HL-60 (cell line): ENCODE measurements at regions not wholly inside any gene's neighbourhood (a gene's known extent, or its start where the extent isn't known, plus 50 kb on each side); places are given as distances from the start of the nearest gene placed in this dataset.

Experiments used
- DNase-seq, 2 experiments: peaks; one replicate each; pipeline ENCODE4 v3.0.0-alpha.2; 2010 to 2020; ENCODE audit warnings: low read depth in 1 of 2, low spot score in 1 of 2
- H3K27ac ChIP-seq: fragments of 250-450 bp; sonication (Bioruptor Pico); replicated peaks from 2 replicates; pipeline ENCODE4 v1.5.1; 2020; ENCODE audit warnings: mild to moderate bottlenecking, moderate library complexity
- H3K27me3 ChIP-seq: fragments of 250-450 bp; sonication (Bioruptor Pico); 2 replicates; pipeline ENCODE4 v1.5.1; 2021; ENCODE audit warnings: mild to moderate bottlenecking, moderate library complexity; ENCODE audit not compliant: insufficient read depth, poor library complexity, severe bottlenecking
- H3K4me3 ChIP-seq: replicated peaks from 2 replicates; pipeline ENCODE4 v1.5.1; 2011; ENCODE audit warnings: mild to moderate bottlenecking, control low read depth, low read length; ENCODE audit not compliant: insufficient read depth
- GABPA ChIP-seq: IDR thresholded peaks from 2 replicates; pipeline ENCODE4 v1.6.1; 2012; ENCODE audit warnings: low read depth
- POLR2AphosphoS5 ChIP-seq: IDR thresholded peaks from 2 replicates; pipeline ENCODE4 v1.6.1; 2012; ENCODE audit warnings: low read depth
- SPI1 ChIP-seq: IDR thresholded peaks from 2 replicates; pipeline ENCODE4 v1.6.1; 2012; ENCODE audit warnings: low read depth, mild to moderate bottlenecking, borderline replicate concordance
- TF ChIP-seq, protein P1 (sequence below): IDR thresholded peaks from one replicate; pipeline ENCODE4 v1.5.1; 2011; ENCODE audit warnings: low read length, control low read depth, inconsistent platforms; ENCODE audit not compliant: insufficient read depth
- TF ChIP-seq, protein P2 (sequence below): IDR thresholded peaks from 2 replicates; pipeline ENCODE4 v1.6.1; 2012; ENCODE audit warnings: low read depth; ENCODE audit not compliant: insufficient replicate concordance

GRCh38 chrX:140391313-140391712, 113.6 kb downstream of the SOX3 start:
- TF ChIP-seq, protein P1, sequence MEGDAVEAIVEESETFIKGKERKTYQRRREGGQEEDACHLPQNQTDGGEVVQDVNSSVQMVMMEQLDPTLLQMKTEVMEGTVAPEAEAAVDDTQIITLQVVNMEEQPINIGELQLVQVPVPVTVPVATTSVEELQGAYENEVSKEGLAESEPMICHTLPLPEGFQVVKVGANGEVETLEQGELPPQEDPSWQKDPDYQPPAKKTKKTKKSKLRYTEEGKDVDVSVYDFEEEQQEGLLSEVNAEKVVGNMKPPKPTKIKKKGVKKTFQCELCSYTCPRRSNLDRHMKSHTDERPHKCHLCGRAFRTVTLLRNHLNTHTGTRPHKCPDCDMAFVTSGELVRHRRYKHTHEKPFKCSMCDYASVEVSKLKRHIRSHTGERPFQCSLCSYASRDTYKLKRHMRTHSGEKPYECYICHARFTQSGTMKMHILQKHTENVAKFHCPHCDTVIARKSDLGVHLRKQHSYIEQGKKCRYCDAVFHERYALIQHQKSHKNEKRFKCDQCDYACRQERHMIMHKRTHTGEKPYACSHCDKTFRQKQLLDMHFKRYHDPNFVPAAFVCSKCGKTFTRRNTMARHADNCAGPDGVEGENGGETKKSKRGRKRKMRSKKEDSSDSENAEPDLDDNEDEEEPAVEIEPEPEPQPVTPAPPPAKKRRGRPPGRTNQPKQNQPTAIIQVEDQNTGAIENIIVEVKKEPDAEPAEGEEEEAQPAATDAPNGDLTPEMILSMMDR: no peak
- TF ChIP-seq SPI1 (no peak), POLR2AphosphoS5 (no peak), GABPA (no peak)
- TF ChIP-seq, protein P2, sequence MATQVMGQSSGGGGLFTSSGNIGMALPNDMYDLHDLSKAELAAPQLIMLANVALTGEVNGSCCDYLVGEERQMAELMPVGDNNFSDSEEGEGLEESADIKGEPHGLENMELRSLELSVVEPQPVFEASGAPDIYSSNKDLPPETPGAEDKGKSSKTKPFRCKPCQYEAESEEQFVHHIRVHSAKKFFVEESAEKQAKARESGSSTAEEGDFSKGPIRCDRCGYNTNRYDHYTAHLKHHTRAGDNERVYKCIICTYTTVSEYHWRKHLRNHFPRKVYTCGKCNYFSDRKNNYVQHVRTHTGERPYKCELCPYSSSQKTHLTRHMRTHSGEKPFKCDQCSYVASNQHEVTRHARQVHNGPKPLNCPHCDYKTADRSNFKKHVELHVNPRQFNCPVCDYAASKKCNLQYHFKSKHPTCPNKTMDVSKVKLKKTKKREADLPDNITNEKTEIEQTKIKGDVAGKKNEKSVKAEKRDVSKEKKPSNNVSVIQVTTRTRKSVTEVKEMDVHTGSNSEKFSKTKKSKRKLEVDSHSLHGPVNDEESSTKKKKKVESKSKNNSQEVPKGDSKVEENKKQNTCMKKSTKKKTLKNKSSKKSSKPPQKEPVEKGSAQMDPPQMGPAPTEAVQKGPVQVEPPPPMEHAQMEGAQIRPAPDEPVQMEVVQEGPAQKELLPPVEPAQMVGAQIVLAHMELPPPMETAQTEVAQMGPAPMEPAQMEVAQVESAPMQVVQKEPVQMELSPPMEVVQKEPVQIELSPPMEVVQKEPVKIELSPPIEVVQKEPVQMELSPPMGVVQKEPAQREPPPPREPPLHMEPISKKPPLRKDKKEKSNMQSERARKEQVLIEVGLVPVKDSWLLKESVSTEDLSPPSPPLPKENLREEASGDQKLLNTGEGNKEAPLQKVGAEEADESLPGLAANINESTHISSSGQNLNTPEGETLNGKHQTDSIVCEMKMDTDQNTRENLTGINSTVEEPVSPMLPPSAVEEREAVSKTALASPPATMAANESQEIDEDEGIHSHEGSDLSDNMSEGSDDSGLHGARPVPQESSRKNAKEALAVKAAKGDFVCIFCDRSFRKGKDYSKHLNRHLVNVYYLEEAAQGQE: no peak
- H3K4me3 ChIP-seq: no peak overlapping the region
- no peak overlapping the region for H3K27ac ChIP-seq
- DNase-seq: no peak
- no peaks in the 10 kb centered on the region for H3K27me3 ChIP-seq

GRCh38 chrX:140389331-140389730, 115.5 kb downstream of the SOX3 start:
- H3K27me3 ChIP-seq: no peaks in the 10 kb centered on the region
- no peak for TF ChIP-seq GABPA
- TF ChIP-seq, protein P2: no peak
- no peak for TF ChIP-seq POLR2AphosphoS5
- TF ChIP-seq, protein P1: no peak
- no peak for TF ChIP-seq SPI1
- no peak overlapping the region for H3K4me3 ChIP-seq
- DNase-seq: no peak
- H3K27ac ChIP-seq: no peak overlapping the region

- TF ChIP-seq POLR2AphosphoS5 (no peak), GABPA (no peak), SPI1 (no peak)
- TF ChIP-seq, protein P2: no peak
- TF ChIP-seq, protein P1: no peak
- no peak overlapping the region for H3K27ac ChIP-seq
- no peak for DNase-seq
- H3K4me3 ChIP-seq: no peak overlapping the region
- no peaks in the 10 kb centered on the region for H3K27me3 ChIP-seq
Measured at GRCh38 chrX:140362861-140363260, 142.0 kb downstream of the SOX3 start.
